Activated CD4-positive, alpha-beta T cell treated with anti-CD3 and anti-CD28 coated beads, Interleukin-2, amount 50 U/mL, for 24 hours (primary cell): ENCODE measurements at regions not wholly inside any gene's neighbourhood (a gene's known extent, or its start where the extent isn't known, plus 50 kb on each side); places are given as distances from the start of the nearest gene placed in this dataset.

Experiments
- DNase-seq, 2 donors: peaks; one replicate each; pipeline ENCODE4 v3.0.0-alpha.2; 2020; ENCODE audit warnings: low read depth in 1 of 2, low spot score in 1 of 2

DNA sequence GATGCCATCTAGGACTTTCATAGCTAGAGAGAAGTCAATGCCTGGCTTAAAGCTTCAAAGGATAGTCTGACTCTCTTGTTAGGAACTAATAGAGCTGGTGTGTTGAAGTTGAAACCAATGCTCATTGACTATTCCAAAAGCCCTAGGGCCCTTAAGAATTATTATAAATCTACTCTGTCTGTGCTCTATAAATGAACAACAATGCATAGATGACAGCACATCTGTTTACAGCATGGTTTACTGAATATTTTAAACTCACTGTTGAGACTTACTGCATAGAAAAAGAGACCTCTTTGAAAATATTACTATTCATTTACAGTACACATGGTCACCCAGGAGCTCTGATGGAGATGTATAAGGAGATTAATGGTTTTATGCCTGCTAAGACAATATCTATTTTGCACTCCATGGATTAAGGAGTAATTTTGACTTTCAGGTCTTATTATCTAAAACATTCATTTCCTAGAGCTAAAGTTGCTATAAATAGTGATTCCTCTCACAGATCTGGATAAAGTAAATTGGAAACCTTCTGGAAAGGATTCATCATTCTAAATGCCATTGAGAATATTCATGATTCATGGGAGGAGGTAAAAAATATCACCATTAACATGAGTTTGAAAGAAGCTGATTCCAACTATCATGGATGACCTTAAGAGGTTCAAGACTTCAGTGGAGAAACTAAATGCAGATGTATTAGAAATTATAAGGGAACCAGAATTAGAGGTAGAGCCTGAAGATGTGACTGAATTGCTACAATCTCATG, 763.5 kb upstream of the MAP3K7 start:
- no peak for DNase-seq

DNA sequence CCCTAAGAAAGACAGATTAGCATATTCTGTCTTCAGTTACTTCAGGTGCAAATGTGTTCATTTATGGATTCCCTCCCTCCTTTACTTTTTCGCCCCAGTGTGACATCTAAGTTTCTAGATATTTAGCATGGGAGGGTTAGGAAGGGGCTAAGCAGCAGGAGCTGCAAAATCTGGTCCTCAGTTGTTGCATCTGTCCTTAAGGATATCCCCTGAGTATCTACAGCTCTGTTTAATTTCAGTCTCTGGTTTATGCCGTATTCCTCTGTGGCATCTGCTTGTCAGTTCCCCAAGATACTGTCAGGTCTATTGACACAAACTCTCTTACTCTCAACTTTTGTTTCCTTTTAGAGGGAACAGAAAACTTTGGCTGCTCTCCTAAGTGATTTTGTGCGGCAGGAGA, 754.6 kb upstream of the MAP3K7 start:
- DNase-seq = no peak

DNA sequence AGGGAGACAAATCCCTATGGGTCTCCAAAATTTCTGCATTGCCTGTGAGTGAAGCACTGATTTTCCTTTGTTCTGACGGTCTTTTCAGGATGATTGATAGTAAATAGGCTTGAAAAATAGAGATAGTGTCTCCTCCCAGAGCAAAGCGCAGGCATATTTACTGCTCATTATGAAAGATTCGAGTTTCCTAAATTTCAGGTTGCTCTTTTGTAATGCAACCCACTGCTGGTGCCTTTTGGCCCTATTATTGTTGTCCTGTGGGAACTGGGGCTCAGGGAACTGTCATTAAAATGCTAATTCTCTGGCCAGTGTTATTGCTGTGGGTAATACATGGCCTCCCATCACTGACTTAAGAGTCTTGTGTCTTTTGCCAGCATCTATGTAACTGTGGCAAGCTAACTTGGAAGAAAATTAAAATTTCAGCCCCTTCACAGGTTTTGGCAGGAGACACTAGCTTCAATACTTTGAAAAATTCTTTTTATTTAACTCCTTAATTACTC, 754.1 kb upstream of the MAP3K7 start:
- DNase-seq = no peak

DNA sequence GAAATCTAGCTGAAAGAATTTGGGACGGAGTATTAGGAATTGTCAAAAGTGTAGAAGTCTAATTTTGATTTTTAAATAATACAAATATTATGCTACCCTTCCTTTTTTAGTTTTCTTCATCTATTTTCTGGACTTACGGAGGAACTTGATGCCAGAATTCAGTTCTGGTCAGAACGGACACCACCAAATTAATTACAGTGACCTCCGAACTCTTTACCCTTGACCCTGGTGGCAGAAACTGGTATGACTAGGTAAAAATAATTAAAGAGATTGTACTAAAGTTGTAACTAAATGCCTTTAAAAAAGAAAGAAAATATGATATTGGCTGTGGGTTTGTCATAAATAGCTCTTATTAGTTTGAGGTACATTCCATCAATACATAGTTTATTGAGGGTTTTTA, 751.1 kb upstream of the MAP3K7 start:
- DNase-seq = no peak

DNA sequence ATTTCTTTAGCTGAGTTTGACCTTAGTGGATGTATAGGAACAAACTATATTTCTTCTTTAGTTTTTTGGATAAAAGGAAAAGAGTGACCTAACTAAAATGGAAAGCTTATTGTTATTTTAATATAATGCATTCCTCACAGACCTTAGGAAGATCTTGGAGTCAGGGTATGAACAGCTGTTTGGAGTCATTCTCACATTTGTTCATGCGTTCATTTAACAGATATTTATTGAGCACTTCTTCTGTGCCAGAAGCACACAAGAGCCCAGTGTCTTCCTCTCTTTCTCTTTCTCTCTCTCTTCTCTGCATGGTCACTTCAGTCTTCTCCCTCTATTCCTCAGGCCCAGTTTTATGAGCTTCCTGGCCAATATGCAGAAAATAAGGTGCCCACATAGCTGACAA, 744.0 kb upstream of the MAP3K7 start:
- DNase-seq = no peak

DNA sequence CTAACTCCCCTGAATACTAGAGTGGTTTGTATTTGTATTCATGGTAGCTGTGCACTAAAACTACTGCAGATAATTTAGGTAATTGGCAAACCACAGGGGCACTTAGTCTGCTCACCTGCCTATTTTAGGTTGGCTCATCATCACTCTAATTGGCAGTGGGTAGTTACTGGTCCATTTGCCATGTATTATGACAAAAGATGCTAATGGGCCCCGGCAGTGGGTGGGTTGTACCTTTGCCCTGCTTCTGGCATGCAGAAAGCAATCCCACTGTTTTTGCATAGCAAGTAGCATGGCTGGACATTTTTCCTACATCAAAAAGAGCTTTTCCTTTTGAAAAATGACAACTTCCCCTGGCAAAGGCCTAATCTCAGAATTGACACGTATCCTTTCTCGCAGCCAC, 741.4 kb upstream of the MAP3K7 start:
- no peak for DNase-seq

DNA sequence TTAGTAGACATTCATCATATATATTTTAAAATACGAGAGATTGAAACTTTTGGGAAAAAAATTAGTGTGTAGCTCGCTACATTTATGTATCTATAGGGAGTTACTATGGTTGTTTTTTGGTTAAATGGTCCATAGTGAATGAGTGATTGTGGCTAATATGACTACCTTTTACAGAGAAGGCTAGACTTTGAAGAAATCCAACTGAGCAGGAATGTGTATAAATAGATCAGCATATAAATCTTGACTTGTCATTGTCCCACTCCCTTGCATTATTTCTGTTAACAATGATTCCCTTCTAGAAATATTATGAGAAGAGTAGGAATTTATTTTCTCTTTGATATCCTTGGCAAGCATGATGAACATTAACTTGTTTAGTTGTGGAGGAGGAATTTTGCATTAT, 737.8 kb upstream of the MAP3K7 start:
- DNase-seq = no peak

DNA sequence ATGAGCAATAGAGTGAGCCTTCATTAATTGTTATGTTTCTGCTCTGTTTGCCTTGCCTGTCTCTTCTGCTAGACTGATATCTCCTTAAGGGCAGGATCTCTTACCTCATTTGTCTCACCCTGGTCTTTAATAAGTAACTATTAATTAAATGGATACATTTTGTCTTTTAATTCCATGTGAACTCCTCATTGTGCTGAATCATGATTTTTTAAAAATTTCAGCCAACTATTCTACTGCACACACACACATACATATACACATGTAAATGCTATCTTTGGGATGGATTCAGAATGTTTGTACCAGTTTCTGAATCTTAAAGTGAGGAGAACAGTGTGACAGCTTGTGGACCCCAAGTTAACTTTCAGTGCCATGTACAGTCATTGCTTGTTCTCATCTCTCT, 731.1 kb upstream of the MAP3K7 start:
- no peak for DNase-seq

DNA sequence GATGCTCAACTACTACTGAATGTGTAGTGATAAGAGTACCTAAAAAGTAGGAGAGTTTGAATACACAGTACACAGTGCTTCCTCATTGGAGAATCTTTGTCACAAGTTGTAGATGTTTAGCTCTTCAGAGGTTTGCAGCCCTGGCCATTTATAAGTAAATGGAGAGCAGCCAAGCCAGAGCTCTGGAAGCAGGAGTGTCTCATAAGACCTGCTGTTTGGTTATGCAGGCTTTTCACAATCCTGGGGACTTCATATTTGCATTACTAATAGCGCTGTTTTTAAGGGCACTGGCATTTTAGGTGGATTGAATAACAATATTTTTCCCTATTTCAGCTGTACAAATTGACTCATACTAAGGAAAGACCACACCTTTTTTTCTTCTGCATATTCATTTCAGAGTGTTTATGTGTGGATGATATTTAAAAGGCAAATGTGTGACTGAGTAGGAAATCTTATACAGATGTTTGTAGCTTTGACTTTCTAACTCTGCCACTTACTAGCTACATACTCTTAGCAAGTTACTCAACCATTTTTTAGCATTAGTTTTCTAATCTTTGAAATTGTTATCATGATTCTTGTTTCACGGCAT, 730.5 kb upstream of the MAP3K7 start:
- no peak for DNase-seq

DNA sequence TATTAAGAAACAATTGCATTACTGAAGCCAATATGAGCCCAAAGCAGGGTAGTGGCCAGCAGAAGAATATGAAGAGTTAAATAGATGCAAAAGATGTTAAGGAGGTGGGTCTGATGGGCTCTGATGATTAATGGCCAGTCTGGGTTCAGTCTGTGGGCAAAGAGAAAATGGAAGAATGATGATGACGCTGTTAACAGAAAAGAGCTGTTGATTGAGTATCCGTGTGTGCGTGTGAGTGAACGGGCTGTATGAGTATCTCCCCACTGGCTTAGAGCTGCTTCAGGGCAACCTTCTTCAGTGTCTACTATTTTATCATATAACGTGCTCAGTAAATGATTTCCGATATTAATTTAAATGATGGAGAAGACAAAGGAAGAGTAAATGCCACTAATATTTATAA, 723.3 kb upstream of the MAP3K7 start:
- DNase-seq = no peak

DNA sequence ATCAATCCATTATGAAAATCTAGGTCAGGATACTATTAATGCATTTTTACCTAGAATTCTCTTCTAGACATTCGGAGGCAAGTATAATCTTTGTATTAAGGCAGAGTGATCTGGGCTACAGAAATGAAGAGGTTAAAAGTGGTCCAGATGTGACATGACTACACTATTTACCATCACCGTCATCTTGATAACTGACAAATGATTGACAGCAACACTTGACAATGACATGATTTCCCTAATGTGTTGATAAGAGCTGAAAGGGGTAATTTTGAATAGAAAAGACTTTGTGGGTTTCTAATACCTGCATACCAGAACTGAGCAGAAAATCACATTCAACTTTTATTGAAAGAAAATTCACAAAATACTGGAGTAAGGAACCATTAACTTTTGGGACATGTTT, 718.9 kb upstream of the MAP3K7 start:
- no peak for DNase-seq

DNA sequence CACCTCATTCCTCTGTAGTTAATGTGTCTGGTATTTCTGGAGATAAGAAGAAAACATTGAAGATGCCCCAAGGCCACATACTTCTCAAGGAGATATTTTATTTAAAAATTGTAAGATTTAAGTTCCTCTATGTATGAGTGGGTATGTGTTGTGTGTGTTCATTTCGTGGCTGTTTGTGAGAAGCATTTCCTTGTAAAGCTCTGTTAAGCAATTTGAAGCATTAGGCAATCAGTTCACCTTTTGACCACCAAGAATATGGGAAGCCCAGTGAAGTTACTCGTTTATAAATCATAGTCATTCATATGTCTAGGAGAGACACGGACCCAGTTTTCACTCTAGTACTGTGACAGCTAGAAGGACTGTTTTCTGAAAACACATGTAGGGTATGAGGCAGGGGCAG, 717.6 kb upstream of the MAP3K7 start:
- no peak for DNase-seq

DNA sequence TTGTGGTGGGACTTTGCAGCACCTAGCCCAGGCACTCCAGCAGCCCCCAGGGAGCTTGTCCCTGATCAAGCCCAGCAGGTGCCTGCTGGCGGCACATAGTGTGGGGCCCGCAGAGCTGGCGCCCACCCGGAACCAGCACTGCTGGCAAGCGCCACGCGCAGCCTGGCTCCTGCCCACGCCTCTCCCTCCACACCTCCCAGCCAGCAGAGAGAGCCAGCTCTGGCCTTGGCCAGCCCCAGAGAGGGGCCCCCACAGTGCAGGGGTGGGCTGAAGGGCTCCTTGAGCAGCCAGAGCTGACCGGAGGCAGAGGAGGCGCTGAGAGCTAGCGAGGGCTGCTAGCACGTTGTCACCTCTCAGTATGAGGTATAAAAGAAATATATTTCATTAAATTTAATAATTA, 716.5 kb upstream of the MAP3K7 start:
- no peak for DNase-seq

DNA sequence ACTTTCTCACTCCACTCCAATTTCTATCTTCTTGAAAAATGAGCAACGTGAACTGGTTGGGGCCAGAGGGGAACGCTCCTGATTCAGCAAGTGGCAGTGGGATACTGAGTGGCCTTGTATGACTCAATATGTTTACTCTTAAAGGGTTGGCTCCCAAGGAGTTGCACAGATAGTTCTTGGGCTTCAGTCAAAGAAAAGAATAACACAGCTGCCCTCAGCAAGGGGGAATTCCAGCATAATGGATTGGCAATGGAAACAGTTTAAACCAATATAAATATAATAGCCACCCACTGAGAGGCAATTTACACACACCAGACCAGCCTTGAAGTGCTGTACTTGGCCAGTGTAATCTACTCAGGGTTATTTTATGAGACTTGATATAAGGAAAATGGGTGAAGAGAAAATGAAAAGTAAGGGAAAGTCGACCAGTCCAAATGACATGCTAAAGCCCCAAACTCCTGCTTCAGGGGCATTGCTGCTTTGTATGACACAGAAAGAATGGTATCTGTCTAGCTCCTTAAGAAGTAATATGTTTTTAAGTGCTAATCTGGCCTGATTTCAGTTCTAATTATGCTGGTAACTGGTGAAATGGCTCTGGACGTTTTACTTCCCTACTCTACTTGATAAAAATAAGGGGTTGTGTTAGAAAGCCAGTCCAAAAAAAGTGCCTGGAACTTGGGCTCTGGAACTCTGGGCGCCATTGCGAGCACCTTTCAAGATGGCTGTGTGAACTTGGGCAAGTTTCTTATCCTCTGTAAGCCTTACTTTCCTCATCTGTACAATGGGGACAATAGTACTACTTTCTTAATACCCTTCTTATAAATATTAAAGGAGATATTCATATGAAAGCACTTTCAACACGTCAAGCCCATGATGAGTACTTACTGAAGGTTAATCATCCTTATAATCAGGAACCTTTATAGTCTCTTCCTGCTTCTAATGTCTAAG, 712.9 kb upstream of the MAP3K7 start:
- no peak for DNase-seq

DNA sequence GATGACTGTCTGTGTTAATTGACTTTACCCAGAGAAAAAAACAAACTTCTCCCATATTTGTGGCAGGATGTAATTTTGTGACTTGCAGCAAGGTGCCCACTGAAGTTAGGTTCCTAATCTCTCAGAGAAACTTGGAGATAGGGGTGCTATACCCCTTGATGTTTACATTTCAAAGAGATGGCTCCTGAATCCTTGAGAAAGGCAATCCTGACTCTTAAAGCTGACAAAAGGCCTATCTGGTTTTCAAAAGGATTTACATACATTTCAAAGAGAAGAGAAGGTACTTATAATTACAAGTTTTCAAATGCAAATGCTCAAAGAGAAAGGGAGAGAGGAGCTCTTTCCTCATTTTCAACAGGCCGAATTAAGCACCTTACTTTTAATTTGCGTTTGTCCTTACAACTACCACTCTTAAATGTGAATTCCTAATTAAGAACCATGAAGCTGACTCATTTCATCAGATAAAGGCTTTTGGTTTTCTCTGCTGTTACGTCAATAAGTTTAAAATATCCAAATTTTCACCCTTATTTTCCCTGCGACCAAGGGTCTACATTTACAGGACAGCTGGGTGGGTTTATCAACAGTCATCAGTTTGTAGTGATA, 711.8 kb upstream of the MAP3K7 start:
- no peak for DNase-seq

DNA sequence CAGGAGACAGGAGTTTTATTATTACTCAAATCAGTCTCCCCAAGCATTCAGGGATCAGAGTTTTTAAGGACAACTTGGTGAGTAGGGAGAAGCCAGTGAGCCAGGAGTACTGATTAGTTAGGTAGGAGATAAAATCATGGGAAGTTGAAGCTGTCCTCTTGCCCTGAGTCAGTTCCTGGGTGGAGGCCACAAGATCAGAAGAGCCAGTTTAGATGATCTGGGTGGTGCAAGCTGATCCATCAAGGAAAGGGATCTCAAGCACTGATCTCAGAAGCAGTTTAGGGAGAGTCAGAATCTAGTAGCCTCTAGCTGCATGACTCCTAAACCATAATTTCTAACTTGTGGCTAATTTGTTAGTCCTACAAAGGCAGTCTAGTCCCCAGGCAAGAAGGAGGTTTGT, 706.5 kb upstream of the MAP3K7 start:
- no peak for DNase-seq

DNA sequence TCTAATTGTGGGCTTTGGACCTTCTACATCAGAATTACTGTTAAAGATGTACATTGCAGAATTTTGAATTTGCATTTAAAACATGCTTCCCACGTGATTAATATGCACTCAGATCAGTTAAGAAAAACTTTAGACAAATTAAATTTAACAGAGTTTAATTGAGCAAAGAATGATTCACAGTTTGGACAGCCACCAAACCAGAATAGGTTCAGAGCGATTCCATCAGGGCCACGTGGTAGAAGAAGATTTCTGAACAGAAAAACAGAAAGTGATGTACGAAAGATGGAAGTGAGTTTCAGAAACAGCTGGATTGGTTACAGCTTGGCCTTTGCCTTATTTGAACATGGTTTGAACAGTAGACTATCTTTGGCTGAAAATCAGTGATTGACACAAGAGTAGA, 704.2 kb upstream of the MAP3K7 start:
- no peak for DNase-seq

DNA sequence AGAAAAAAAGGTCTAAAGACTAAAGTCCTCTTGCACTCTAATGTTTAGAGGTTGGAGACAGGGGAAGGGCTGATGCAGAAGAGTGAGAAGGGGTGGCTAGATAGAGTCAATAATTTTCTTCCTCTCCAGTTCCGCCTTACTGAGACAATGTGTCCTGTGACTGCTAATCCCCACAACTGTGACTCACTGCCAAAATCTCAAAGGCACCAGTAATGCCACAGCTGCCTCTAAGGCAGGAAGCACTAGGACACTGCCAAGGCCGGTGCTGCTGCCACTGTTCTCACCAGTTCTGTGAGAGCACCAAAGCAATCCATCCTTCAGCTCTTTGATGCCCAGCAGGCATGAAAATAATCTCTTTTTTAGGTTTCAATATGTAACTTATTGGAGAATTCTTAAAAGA, 701.9 kb upstream of the MAP3K7 start:
- no peak for DNase-seq

DNA sequence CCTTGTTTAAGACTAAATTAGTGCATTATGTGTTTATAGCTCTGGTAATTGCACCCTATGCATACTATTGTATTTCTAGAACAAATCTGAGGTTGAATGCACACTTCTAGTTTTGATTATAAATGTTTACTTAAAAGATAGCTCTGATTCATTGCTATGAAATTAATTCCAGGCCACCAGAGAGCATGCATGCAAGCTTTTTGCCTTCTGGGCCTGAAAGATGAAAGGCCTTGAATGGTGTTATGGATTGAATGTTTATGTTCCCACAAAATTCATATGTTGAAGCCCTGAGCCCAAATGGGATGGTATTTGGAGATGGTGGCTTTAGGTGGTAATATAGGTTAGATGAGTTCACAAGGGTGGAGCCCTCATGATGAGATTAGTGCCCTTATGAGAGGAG, 695.0 kb upstream of the MAP3K7 start:
- no peak for DNase-seq

DNA sequence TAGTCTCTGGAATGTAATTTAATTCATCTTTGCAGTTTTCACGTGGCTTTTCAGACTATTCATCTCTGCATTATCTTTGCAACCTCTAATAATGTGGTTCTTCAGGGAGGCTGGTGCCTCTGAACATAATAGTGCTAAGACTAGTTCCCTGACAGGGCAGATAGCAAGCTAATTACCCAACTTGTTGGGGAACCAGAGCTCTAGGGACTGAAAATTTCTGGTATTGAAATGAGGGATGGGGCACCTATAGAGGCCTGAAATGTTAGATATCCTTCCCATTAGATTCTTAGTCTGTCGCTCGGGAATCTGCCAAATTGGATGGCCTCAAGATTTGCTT, 693.6 kb upstream of the MAP3K7 start:
- no peak for DNase-seq

DNA sequence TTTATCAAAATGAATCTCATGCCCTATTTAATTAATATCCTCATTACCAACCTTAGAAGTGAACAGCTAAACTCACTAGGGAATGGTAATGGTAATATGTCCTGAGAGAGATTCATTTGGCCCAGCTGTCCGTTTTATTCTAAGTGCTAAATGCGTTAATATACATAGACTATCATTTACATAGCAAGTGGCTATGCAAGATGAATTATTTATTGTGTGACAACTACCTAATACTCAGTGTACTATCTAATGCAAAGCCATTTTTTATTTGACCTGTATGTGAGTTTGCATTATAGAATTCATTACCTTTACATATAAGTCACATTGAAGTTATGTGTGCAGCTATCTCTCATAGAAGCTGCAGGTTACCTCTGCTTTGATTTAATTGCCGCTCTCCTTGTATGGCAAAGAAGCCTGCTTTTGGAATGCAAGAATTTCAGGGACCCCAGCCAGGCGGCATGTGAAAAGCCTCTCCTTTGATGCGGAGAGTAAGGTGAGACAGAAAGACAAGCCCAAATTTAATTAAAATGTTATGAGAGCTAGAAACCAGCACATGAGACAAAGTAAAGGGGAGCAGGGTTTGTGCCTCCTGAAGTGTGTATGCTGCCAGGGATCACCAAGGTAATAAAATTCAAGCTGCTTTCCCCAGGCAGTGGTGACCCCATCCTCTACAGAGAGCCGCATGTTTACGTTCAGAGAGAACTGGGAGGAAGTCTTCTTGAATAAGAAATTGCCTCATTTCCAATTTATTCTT, 693.0 kb upstream of the MAP3K7 start:
- DNase-seq = no peak
